T47D (cell line): ENCODE measurements at regions not wholly inside any gene's neighbourhood (a gene's known extent, or its start where the extent isn't known, plus 50 kb on each side); places are given as distances from the start of the nearest gene placed in this dataset.
A peak's percentile ranks its signal among the peaks of the same experiment; 100 is the strongest.
"Not testable (repeated sequence)": the region's sequence is repeated elsewhere in the genome, so short reads cannot be mapped to it uniquely, and the experiment has no call there.

Experiments
- DNase-seq, 2 experiments: peaks; one replicate each; pipeline versions ENCODE4 v3.0.0 to v3.0.0-alpha.2; 2011 to 2012; ENCODE audit warnings: low read depth in 1 of 2, low spot score in 1 of 2
- JUND ChIP-seq: IDR thresholded peaks from 2 replicates; pipeline ENCODE4 v1.6.1; 2012; ENCODE audit warnings: low read depth
- in situ Hi-C: cut with HindIII; loops from 2 replicates; pipeline ENCODE4 v1.10.0; 2016; ENCODE audit warnings: low sequenced_read_pairs, low pct_unique_long_range_greater_than_20kb

GRCh38 chr16:10296956-10297340 is 88.9 kb upstream of the ATF7IP2 start:
- TF ChIP-seq JUND = no peak
- in situ Hi-C loops = no loop called here
- no peak for DNase-seq

DNA sequence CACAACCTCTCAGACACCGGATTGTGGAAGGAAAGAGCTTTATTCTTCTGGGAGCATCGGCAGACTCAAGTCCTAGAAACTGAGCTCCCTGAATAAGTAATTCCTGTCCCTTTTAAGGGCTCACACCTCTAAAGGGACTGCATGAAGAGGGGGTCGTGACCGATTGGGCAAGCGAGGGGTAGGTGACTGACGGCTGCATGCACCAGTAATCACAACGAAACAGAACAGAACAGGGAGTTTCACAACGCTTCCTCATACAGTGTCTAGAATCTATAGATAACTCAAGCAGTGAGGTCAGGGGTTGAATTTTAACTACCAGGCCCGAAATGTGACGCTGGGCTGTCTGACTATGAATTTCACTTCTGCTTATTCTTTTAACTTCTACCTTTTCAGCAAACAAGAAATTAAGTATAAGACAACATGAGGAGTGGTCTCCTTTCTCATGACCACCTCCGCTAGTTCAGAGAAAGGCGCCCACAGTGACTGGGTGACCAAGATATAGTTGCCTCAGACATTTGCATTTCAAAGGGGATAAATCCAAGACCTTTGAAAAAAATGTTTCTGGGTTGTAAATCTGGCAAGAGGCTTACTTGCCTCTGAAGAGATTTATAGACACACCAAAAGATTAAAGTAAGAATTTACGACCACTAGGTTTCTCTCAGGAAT is 88.4 kb upstream of the ATF7IP2 start:
- in situ Hi-C loops = no loop called here
- TF ChIP-seq JUND = no peak
- no peak for DNase-seq

DNA sequence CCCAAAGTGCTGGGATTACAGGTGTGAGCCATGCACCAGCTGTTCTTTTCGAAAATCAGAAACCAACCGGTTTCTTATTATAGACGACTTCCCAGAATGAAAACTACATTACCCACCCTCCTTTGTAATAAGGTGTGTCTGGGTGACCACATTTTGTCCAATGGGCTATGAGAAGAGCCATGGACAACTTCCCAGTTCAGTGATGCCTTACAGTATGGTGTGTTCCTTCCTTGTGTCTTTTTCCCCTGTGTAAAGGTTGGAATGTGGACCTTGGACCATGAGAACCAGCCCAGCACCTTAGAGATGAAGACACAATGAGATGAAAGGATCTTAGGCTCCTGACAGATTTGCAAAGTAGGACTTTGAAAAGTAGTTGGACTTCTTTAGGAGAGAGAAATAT is 85.0 kb upstream of the ATF7IP2 start:
- peak; percentile 17 to 40 for DNase-seq
- in situ Hi-C loops = no loop called here
- no peak for TF ChIP-seq JUND

DNA sequence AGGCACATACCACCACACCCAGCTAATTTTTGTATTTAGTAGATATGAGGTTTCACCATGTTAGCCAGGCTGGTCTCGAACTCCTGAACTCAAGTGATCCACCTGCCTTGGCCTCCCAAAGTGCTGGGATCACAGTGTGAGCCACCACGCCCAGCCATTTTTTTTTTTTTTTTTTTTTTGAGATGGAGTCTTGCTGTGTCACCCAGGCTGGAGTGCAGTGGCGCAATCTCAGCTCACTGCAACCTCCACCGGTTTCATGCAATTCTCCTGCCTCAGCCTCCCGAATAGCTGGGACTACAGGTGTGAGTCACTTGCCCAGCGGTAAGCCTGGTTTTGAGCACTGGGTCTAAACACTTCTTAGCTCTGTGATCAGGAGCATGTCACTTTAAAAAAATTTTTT is 84.3 kb upstream of the ATF7IP2 start:
- in situ Hi-C loops = not testable (repeated sequence)

GRCh38 chr16:10305912-10306311 is 79.9 kb upstream of the ATF7IP2 start:
- TF ChIP-seq JUND = no peak
- DNase-seq = no peak
- in situ Hi-C loops = no loop called here

More for the DNA sequence above, 84.3 kb upstream of the ATF7IP2 start:
- DNase-seq = not testable (repeated sequence)

GRCh38 chr16:10308305-10309193 is 77.3 kb upstream of the ATF7IP2 start:
- no peak for DNase-seq
- TF ChIP-seq JUND = no peak
- in situ Hi-C loops = no loop called here

DNA sequence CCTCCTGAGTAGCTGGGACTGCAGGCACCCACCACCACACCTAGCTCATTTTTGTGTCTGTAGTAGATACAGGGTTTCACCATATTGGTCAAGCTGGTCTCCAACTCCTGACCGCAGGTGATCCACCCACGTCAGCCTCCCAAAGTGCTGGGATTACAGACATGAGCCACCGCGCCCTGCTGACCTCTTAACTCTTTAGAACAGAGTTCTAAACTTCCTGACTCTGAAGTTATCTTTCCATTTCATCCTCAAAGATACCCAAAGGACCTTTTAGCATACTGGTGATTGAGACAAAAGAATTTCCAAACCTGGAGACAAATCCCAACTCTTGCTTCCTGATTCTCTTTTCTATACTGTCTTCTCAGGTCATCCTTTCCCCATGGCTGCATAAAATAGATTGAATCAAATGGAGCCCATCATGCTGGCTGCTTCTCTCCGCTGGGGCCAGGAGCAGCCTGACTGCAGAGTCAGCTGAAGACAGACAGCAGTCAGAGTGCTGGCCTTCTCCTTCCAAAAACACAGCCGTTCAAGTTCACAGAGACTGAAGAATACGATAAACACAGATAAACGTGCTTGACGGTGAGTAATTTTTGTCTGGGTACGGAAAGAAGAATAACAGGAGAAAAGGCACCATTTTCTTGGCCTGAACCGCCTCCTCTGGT is 76.5 kb upstream of the ATF7IP2 start:
- DNase-seq = no peak
- no peak for TF ChIP-seq JUND
- in situ Hi-C loops = no loop called here

DNA sequence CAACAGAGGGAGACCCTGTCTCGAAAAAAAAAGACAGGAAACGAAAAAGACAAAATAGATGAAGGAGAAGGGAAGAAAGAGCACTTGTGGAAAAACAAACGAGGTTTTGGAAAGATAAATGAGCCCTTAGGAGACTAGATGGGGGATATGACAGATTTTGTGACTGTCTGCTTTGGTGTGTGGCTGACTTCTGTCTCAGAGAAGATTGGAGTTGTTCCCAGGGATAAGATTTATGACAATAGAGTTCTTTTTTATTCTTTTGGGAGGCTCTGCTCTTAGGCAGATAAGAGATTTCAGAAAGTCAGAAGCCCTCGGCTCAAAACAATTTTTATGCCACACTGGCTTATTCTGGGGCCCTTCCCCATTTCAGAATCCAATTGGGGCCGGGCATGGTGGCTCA is 73.9 kb upstream of the ATF7IP2 start:
- in situ Hi-C loops = no loop called here
- TF ChIP-seq JUND = no peak

GRCh38 chr16:10312784-10313724 is 72.8 kb upstream of the ATF7IP2 start:
- in situ Hi-C loops = no loop called here
- no peak for TF ChIP-seq JUND
- no peak for DNase-seq

More for the DNA sequence above, 73.9 kb upstream of the ATF7IP2 start:
- DNase-seq = no peak

- in situ Hi-C loops = no loop called here
- no peak for DNase-seq
- no peak for TF ChIP-seq JUND
Observed at GRCh38 chr16:10314317-10314716, 71.5 kb upstream of the ATF7IP2 start.

DNA sequence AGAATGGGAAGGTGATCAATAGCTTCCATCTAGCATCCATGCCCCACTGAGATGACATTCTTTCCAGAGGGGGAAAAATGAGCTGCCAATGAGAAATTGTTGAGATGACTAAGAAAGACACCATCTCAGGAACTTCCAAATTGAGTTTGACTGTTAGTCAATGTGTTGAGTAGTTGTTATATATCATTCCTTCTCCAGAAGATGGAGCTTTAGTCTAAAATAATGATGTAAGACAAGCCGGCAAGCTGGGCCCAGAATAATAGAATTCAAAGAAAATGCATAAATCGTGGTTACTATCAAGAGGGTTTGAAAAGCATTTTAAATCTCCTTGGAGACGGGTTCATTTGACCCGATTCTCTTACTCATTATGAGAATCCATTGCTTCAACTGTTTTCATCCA is 71.0 kb upstream of the ATF7IP2 start:
- DNase-seq = peak in 1 of 2 experiments; percentile 42
- in situ Hi-C loops = no loop called here
- TF ChIP-seq JUND = no peak

GRCh38 chr16:10317425-10318001 is 68.3 kb upstream of the ATF7IP2 start:
- TF ChIP-seq JUND = no peak
- in situ Hi-C loops = no loop called here
- DNase-seq = no peak
